GM21515 (cell line): ENCODE measurements at regions not wholly inside any gene's neighbourhood (a gene's known extent, or its start where the extent isn't known, plus 50 kb on each side); places are given as distances from the start of the nearest gene placed in this dataset.
A peak's percentile ranks its signal among the peaks of the same experiment; 100 is the strongest.

Experiments used
- ATAC-seq: cut with Tn5 transposase; IDR thresholded peaks from one replicate; pipeline ENCODE4 v1.9.1; 2021; ENCODE audit not compliant: unreplicated experiment

DNA sequence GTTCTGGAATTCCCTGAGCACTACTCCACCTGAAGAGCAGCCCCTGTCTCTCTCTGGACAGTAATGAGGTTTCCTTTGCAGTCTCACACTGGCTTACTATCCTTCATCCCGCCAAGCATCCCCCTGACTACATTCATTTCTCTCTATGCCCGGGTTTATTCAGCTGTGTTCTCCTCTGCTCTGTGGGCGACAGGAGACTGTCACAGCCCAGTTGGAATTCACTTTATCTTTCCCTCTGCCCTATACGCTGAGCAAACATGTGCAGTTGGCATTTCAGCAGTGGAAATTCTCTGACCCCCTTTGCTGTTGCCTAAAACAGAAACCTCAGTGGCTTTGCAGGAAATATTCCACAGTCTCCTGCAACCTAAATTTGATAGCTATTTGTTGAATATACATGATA, 83.5 kb upstream of the MAX start:
- ATAC-seq = no peak

DNA sequence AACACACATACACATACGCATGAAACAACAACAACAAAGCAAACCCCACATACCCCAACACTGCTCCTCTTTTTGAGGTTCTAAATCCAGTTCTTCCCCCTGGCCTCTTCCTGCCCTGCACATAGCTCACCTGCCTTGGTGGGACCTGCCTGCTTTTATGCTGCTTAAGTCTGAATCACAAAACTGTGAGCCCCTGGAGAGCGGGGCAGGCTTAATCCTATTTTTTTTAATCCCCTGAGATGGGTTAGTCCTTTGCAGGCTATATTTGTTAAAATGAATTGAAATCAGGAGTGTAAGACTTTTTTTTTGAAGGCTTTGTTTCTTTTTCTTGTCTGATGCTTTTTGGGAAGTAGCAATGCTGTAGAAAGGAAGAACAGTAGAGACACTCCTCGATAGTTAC, 84.6 kb upstream of the MAX start:
- ATAC-seq = no peak

DNA sequence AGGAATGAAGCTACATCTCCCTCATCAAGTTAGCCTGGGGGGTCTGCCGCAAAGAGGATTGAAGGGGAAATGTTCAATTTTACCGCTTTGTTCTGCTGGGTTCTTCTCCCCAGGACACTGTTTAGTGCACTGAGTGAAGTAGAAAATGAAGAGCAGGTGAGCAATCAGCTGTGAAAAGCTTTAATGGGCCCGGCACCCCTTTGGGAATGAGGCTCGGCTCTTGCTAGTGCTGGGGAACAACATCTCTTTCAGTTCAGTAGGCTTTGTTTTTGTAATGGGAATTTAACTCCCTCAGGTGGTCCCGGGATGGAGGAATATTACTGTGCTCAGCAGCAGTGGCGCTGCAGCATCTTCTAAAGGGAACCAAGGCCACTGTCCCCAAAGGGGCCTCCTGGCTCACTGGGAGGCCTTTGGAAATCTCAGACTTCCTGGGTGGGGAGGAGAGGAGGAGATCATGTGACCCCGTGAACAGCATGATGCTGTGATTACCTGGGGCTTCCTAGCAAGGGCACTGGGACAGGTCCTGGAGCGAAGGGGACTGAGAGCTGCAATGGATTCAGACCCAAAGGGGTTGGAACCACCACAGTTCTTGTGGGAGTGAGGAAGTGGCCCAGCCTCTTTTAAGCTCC, 85.2 kb upstream of the MAX start:
- ATAC-seq = no peak

DNA sequence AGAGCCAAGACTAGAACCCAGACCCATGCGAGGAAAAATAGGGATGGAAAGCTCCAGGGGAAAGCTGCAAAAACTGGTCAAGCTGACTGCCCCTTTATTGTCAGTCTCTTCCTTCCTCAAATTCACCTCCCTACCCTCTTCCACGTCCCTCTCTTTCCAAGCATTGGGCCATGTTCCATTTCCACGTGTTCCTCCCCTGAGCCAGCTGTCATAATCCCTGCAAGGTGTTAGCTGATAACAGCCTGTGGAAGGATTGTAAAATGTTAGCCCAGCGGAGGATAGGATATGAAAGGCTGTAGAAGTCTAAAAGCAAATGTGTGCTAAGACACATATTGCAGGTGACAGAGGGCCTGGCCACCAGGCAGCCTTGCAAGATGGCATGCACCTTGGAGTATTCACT, 88.0 kb upstream of the MAX start:
- ATAC-seq = no peak

DNA sequence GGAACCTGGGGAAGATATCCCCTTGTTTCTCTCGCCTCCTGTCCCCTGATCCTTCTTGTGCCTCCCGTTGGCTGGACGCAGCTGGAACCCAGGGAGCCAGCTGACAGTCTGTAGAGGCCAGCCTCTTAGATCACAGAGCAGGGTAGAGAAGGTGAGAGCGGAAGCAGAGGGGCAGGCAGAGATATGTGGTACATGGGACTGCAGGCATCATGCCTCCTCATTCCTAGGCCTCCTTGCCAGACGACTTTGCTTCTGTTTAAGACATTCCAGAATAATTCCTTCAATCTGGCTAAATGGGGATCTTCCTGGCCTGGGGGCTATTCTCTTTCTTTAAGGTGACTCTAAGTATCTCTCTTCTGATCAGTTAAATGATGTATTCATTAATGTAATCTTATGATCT, 89.4 kb upstream of the MAX start:
- ATAC-seq = no peak

DNA sequence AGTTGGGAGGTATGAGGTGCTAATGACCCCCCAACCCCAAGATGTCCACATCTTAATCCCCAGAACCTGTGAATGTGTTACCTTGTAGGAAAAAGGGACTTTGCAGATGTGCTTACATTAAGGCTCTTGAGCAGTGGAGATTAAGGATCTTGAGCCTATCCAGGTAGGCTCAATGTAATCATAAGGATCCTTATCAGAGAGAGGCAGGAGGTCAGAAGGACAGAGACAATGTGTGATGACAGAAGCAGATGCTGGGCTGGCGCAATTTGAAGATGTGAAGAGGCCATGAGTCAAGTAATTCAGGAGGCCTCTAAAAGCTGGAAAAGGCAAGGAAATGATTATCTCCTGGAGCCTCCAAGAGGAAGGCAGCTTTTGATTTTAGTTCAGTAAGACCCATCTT, 90.4 kb upstream of the MAX start:
- ATAC-seq = no peak

DNA sequence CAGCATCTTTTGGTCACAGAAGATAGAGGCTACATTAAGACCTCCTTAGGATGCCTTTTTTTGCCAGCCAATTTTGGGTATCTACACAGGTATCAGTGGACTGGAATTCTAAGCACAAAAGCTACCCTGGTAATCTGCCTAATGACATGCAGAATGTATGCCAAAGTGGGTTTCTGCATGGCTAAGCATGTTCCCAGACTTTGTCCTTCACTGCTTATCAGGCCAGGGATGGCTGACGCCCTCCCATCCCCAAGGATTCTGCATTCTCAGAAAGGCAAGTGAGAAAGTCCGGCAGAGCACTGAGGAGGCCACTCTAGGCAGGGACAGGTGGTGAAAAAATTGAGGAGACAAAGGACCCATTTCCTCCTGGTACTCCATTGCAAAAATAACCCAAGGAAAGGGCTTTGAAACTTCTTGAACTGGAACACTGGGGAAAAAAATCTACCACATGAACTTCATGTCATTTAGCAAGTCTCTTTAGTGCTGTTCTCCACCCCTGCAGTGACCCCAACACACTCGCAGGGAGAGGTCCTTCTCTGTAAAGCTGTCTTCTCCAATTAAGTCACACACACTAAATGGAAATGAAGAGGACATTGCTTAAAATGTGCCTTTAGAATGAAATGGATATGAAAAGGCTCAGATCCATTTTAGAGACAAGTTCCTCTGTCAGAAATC, 91.7 kb upstream of the MAX start:
- ATAC-seq = no peak

DNA sequence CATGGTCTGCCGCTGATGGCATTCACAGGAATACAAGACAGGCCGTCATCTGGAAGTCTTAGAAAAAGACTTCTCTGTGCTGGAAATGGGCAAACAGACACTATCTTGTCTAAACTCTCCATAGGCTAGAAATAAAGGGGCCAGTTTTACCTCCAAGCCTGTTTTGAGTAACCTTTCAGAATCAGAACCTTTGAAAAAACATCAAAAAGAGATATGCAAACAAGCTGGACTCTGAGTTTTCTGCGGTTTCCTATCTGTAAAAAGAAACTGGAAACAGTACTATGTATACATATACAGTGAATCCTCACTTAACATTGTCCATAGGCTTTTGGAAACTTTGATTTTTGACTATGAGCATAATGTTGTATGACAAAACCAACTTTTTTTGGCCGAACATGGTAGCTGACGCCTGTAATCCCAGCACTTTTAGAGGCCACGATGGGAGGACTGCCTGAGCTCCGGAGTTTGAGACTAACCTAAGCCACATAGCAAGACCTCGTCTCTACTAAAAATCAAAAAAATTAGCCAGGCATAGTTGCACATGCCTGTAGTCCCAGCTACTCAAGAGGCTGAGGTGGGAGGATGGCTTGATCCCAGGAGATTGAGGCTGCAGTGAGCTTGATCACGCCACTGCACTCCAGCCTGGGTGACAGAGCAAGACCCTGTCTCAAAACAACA, 92.9 kb upstream of the MAX start:
- ATAC-seq = peak; percentile 84

DNA sequence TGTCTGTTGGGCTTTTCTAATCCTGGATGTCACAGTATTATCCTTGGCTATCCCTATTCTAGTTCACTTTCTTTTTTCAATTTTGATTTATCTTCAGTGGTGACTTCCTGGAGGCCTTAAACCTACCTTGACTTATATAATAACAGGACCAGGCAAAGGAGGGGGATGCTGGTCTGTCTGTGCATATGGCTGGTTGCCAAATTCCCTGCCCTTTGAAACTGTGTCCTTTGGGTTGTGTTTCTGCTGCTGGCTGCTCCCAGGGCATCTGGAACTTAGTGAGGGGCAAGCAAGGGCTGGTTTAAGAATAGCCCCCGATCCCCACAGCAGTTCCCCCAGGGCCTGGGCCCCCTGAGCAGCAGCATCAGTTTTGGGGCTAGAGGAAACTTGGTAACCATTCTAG, 96.0 kb upstream of the MAX start:
- no peak for ATAC-seq

DNA sequence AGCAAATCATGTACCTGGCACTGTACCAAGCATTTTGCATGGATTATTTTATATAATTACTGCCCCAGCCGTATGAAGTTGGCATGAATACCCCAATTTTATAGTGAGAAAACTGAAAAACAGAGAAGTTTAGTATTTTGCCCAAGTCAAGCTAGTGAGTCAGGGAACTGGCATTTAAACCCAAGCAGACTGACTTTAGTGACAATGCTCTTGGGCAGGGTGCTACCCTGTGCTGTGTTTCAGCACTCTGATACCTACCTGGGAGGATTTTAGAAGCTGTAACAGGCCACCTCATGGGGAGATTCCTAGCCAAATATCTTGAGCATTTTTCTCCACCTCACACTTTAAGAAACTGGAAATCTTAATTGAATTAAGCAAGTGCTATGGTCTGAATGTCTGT, 98.1 kb upstream of the MAX start:
- ATAC-seq = no peak

DNA sequence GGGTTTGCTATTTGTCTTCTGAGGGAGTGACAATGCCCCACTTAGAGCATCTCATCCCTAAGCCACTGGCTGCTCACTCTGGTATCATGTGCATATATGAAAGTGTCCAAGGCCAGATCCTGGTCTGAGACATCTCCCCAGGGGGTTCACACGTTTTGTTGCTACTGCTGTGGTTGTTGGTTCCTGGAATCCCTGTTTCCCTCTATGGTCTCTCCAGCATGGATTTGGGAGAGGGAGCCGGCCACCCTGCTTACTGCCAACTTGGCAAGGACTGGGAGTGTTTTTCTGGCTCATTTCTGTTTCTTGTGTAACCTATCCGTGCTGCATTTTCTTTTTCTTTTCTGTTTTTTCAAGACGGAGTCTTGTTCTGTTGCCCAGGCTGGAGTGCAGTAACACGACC, 101.3 kb upstream of the MAX start:
- no peak for ATAC-seq

DNA sequence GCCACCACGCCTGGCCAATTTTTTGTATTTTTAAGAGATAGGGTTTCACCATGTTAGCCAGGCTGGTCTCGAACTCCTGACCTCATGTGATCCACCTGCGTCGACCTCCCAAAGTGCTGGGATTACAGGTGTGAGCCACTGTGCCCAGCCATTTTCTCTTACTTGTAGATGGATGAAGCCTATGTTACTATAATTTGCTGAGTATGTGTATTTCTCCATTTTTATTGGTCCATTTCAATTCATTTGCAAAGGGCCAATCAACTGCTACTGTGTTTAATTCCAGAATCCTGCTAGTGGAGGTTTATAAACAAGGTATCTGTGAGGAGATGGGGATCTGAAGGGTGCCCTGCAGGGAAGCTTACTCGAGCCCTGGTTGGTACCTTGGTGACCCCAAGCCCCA, 101.7 kb upstream of the MAX start:
- no peak for ATAC-seq

DNA sequence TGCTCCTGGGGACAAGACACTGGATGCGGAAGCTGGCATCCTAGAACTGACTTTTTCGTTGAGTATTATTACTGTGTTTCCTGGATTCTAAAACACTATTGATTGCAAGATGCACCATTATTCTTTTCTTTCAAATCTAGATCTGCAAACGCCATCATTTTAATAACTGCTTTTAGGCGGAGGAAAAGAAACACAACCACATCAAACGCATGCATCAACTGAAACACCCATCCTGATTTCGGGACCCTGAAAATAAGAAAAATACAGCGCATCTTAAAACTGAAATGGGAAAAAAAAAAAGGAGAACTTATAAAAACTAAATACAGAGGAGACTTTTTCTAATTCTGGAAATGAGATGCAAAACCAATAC, 103.7 kb upstream of the MAX start:
- ATAC-seq = no peak

DNA sequence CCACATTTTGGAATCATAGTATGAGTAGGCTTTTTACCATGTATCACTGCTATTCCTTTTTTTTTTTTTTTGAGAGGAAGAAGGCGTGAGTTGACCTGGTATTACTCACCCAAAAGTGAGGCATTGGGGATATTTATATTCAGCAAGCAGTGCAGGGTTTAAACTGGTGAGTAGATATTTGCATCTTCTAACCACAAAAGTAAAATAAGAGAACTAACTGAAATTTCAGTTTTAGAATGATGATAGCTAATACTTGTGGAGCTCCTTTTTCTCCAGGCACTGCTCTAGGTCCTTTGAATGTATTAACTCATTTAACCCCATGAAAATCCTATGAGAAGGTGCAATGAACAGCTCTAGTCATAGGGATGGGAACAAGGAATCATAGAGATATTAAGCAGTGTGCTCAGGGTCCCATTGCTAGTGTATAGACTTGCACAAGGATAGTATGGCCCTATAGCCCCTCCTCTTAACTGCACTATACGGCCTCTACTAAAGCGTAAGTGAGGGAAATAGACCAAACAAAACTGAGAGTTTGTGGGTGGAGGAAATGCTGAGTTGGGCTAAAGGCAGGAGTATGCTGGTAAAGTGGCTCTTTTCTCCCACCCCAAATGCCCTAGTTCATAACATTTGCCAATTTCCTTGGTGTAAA, 104.3 kb upstream of the MAX start:
- ATAC-seq = peak; percentile 62

DNA sequence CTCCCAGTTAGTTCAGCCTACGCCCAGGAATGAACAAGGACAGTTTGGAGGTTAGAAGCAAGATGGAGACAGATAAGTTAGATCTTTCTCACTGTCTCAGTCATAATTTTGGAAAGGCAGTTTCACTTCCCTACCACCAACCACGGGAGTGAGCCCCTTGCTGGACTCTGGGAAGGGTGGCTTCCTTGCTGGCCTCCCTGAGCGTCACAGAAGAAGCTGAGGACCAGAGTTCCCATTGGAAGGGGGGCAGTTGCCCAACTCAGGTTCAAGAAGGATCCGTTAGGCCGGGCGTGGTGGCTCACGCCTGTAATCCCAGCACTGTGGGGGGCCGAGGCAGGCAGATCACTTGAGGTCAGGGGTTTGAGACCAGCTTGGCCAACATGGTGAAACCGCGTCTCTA, 106.2 kb upstream of the MAX start:
- ATAC-seq = no peak

DNA sequence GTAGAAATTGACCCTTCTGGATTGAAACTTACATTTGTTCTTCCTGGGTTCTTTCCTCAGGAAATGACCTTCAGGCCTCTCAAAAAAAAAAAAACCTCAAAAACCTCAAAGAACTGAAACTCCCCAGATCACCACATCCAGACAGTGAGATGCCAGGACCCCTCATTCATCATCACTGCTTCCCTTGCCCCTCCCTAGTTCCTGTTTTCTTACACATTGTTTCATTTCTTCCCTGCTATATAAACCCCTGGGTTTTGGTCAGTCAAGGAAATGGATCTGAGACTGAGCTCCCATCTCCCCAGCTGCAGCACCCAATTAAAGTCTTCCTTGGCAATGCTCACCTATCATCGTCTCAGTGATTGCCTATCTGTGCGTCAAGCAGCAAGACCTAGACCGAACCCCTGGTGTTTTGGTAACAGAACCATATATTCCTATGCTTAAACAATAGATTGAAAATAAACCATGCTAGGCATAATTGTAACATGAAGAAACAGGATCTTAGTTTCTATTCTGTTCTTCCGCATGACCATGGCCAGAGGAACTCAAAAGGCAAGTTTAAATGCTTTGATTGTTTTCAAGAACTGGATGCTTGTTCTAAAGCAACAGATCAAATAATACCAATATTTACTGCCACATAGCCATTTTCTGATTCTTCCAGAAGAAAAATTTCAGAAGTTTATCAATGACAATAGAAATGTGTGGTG, 108.0 kb upstream of the MAX start:
- no peak for ATAC-seq

DNA sequence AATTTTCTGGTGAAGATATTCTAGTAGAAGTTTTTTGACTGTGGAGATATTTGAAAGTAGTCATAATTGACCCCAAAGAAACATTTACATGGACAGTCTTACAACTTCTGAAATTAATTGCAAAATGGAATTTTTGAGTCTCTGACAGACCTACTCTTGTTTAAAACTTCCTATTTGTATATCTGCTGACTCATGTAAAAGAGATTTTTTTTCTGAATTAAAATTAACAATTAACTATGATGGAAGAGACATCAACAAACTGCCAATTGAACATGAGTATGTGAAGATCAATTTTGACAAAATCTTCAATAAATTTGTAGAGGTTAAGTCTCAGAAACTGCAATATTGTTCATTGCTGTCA, 108.5 kb upstream of the MAX start:
- no peak for ATAC-seq

DNA sequence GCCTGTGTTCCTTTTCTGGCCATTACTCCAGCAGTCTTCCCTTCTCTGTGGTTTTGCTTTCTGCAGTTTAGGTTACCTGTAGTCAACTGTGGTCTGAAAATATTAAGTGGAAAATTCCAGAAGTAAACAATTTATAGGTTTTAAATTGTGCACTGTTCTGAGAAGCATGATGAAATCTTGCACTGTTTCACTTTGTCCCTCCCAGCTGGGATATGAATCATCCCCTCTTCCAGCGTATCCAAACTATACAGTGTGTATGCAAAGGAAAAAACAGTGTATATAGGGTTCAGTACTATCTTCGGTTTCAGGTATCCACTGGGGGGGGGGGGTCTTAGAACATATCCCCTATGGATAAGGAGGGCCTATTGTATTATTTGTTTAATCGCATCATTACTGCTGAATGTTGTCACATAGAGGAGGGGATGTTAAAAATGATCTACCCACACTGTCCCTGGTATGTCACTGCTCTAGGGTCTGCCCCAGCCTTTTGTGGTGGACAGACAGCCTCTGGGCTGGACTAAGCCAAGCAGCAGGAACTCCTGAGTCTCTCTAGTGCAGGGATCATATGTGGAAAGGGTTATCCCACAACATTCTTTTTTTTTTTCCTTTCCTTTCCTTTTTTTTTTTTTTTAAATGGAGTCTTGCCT, 109.1 kb upstream of the MAX start:
- ATAC-seq = no peak

DNA sequence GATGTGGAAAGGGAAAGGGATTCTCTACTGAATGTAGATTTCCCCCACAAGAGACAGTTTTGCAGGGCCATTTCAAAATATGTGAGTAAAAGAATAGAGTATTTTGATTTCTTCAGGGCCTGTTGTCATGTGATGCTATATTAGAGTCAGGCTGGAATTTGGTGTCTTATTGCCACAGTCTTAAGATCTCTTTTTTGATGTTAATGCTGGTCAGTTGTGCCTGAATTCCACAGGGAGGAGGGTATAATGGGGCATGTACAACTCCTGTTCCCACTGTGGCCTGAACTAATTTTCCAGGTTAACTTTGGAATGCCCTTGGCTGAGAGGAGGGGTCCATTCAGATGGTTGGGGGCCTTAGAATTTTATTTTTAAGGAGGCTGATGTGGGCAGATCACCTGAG, 111.0 kb upstream of the MAX start:
- ATAC-seq = no peak

DNA sequence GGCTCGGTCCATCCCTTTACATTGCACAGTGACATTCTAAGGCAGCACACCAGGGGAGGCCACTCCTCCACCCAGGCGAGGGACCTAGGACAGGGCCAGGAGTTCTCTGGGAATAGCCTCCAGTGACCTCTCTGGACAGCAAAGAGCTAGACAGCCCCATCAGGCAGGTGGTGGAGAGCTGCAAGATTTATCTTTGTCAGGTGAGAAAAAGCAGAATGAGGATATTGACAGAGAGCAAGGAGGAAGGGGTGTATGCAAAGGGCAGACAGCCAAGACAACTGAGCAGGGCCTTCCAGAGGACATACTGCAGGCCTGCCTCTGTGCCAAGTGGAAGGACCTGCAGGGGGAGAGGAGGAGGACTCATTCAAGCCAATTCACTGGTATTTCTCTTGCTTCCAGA, 112.4 kb upstream of the MAX start:
- ATAC-seq = no peak

DNA sequence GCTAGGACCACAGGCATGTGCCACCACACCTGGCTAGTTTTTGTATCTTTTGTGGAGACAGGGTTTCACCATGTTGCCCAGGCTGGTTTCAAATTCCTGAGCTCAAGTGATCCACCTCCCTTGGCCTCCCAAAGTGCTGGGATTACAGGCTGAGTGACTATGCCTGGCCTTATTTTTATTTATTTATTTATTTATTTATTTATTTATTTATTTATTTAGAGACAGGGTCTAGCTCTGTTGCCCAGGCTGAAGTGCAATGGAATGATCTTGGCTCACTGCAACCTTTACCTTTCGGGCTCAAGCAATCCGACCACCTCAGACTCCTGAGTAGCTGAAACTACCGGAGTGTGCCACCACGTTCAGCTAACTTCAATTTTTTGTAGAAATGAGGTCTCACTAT, 117.0 kb upstream of the MAX start:
- no peak for ATAC-seq
